Fibroblast of lung (primary cell): ENCODE measurements at regions not wholly inside any gene's neighbourhood (a gene's known extent, or its start where the extent isn't known, plus 50 kb on each side); places are given as distances from the start of the nearest gene placed in this dataset.

Experiments used
- CTCF ChIP-seq, 2 donors: IDR thresholded peaks in 1 of 2; conservative IDR thresholded peaks in 1 of 2; 1 replicate in 1 of 2; 2 replicates in 1 of 2; pipeline ENCODE4 v1.5.1; 2011 to 2012; ENCODE audit warnings: low read length in 2 of 2, control low read depth in 1 of 2, inconsistent platforms in 1 of 2, low read depth in 1 of 2, mild to moderate bottlenecking in 1 of 2
- EZH2 ChIP-seq: IDR thresholded peaks from 2 replicates; pipeline ENCODE4 v1.5.1; 2012; ENCODE audit warnings: low read length, control low read depth, mild to moderate bottlenecking; ENCODE audit errors: missing control alignments

GRCh38 chr16:86010680-86011141 lies 111.7 kb downstream of the IRF8 start:
- TF ChIP-seq CTCF (conservative IDR thresholded peaks at IDR 0.05 in 1 of 2, IDR thresholded peaks at IDR 0.05 in 1 of 2; ENCODE audit: low read depth in 1 of 2, low read length in 2 of 2) = no peak
- TF ChIP-seq EZH2 = no peak
